Epithelial cell of esophagus (primary cell): ENCODE measurements at regions not wholly inside any gene's neighbourhood (a gene's known extent, or its start where the extent isn't known, plus 50 kb on each side); places are given as distances from the start of the nearest gene placed in this dataset.

Source experiments
- DNase-seq: peaks from one replicate; pipeline ENCODE4 v3.0.0; 2010; ENCODE audit warnings: low read depth
- H3K4me3 ChIP-seq: 2 replicates; pipeline ENCODE4 v1.5.1; 2011; ENCODE audit warnings: mild to moderate bottlenecking, low read length, control low read depth
- CTCF ChIP-seq: IDR thresholded peaks from 2 replicates; pipeline ENCODE4 v1.5.1; 2011; ENCODE audit warnings: low read depth, mild to moderate bottlenecking, low read length, control low read depth, inconsistent platforms; ENCODE audit not compliant: insufficient read depth; ENCODE audit errors: missing control alignments

- no peak overlapping the region for H3K4me3 ChIP-seq
- TF ChIP-seq CTCF = no peak
- DNase-seq = no peak
Observed at GRCh38 chr13:103246581-103247200, 180.5 kb upstream of the SLC10A2 start.

DNA sequence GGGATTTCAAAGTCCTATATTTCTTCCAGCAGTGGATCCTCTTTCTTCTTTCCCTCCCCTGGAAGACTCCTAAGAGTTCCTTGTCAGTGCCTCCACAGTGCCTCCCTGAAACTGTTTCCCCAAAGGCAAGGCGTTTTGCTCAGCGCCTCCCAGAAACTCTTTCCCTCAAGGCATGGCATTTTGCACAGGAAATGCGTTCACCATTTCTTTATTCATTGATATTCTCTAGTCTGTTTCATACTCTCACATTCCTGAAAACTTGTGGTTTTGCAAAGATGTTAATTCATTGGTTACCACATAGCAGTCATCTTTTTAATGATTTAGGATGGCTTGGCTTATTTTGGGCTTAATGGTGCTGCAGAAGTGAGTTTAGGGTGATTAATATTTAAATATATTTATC, 177.3 kb upstream of the SLC10A2 start:
- no peak overlapping the region for H3K4me3 ChIP-seq
- peak; percentile 51 for DNase-seq
- no peak for TF ChIP-seq CTCF

DNA sequence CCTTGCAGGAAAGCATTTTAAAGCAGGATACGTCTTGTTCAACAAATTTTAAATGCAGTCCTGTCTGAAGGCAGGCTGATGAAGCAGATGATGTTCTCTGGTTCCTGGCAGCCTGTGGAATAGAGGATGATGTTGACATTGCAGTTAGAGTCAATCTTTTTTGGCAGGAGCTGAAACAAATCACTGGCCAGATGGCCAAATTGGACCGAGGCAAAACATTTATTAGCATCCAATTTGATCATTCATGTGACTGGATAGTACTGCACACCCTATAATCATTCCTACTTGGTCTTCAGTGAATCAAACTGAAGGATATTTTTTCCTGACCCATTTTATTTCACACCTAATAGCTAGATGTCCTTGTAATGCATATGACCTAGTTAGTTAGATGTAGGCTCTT, 172.2 kb upstream of the SLC10A2 start:
- no peak overlapping the region for H3K4me3 ChIP-seq
- no peak for TF ChIP-seq CTCF
- DNase-seq = no peak

DNA sequence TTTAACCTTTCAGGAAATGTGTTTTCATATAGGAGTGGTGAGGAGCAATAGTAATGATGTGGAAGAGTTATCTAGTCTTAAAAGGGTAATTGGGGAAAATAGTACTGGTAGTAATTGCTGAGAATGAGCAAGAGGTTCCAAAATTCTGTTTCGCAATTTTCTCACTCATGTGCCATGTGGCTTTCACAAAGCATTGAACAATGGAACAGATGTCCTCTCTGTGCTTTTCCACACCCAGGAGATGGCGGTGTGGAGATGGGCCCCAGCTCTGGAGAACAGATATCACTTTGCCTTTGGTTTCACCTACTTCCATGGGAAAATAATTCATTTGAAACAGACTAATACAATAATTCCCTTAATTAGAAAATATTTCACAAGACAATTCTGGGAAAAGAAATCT, 170.0 kb upstream of the SLC10A2 start:
- DNase-seq = peak; percentile 48
- H3K4me3 ChIP-seq = no peak overlapping the region
- peak; percentile 39 for TF ChIP-seq CTCF

DNA sequence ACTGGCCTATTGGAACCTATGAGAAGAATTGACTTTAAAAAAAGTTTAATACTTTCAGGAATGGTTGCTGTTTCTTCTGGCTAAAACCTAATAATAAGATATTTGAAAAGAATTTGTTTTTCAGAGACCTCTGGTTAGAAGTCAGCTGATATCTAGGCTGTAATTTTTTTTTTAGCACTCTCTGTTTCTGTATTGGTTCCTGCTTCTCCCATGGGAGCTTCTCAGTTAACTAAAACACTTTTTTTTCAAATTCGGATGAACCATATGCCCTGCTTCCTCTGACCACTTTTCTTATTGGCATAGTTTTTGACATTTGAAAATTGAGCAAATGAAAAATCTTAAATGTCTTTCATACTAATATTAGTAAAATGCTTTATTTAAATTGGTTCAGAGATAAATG, 163.5 kb upstream of the SLC10A2 start:
- TF ChIP-seq CTCF = no peak
- no peak for DNase-seq
- H3K4me3 ChIP-seq = no peak overlapping the region

DNA sequence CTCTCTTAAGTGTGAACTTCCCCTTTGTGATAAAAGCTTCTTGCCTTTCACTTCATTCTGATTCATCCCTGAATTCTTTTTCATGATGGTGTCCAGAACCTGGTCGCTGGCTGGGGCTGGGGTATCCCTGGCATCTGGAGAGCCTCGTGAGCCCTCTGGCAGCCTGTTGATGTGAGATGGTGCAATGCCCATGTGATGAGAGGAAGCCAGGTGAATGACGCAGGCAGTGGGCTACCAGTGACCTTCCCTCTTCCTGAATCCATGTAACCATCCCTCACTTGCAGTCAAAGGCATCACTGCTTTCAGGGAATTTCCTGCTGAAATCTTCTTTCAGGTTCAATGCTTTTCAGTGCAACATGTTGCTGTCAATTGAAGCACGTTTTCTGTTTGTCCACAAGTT, 158.6 kb upstream of the SLC10A2 start:
- DNase-seq = no peak
- no peak for TF ChIP-seq CTCF
- H3K4me3 ChIP-seq = no peak overlapping the region

DNA sequence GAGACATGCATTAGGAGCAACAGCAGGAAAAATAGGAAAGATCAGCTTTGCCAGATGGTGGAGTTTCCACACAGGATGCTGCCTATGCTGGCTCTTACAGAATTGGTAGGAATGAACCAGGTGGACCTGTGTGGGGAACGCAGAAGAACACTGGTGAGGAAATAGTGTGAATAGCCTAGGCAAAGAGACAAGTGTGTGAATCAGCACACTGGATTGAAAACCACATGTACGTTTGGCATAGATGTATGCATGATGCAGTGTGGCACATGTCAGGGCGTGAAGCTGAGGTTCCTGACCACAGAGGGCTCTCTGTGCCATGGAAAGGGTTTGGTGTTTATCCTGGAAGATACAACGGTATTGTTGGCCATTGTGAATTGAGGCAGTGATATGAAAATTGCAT, 156.5 kb upstream of the SLC10A2 start:
- TF ChIP-seq CTCF = no peak
- no peak overlapping the region for H3K4me3 ChIP-seq
- peak; percentile 93 for DNase-seq
